Chondrocyte (in vitro differentiated cells): ENCODE measurements at regions not wholly inside any gene's neighbourhood (a gene's known extent, or its start where the extent isn't known, plus 50 kb on each side); places are given as distances from the start of the nearest gene placed in this dataset.

ENCODE experiments used
- DNase-seq: peaks from one replicate; pipeline ENCODE4 v3.0.0; 2021; ENCODE audit warnings: mixed read lengths, low spot score
- H3K27ac Mint-ChIP-seq: one replicate; pipeline ENCODE4 v1.8.0; 2021; ENCODE audit warnings: mild to moderate bottlenecking, moderate library complexity, mixed read lengths; ENCODE audit not compliant: unreplicated experiment
- H3K27me3 Mint-ChIP-seq: 2 replicates; pipeline ENCODE4 v1.8.0; 2021; ENCODE audit warnings: low read depth, mixed read lengths
- H3K36me3 Mint-ChIP-seq: 2 replicates; pipeline ENCODE4 v1.8.0; 2021; ENCODE audit warnings: low read depth, mixed read lengths
- H3K4me1 Mint-ChIP-seq: 2 replicates; pipeline ENCODE4 v1.8.0; 2021; ENCODE audit warnings: low read depth, mild to moderate bottlenecking, mixed read lengths
- H3K4me3 Mint-ChIP-seq: one replicate; pipeline ENCODE4 v1.8.0; 2021; ENCODE audit warnings: mild to moderate bottlenecking, moderate library complexity, mixed read lengths; ENCODE audit not compliant: unreplicated experiment
- H3K9me3 Mint-ChIP-seq: 2 replicates; pipeline ENCODE4 v1.8.0; 2021; ENCODE audit warnings: low read depth, mixed read lengths
- CTCF ChIP-seq: fragments of 200-600 bp; sonication (generic); IDR thresholded peaks from 2 replicates; pipeline ENCODE4 v1.5.0; 2021; ENCODE audit warnings: antibody characterized with exemption, mild to moderate bottlenecking, moderate library complexity

GRCh38 chr1:199573047-199573446 is 454.5 kb upstream of the NR5A2 start:
- H3K36me3 Mint-ChIP-seq, result no peaks in the 10 kb centered on the region
- DNase-seq, result no peak
- no peaks in the 10 kb centered on the region for H3K9me3 Mint-ChIP-seq
- no peak for TF ChIP-seq CTCF
- peaks cover 2% of the 10 kb centered on the region for H3K27me3 Mint-ChIP-seq
- H3K4me3 Mint-ChIP-seq, result no peak overlapping the region
- H3K27ac Mint-ChIP-seq, result no peak overlapping the region
- H3K4me1 Mint-ChIP-seq, result no peaks in the 10 kb centered on the region

- Mint-ChIP-seq H3K9me3 (no peaks in the 10 kb centered on the region), H3K4me3 (no peak overlapping the region), H3K27ac (no peak overlapping the region), H3K4me1 (no peaks in the 10 kb centered on the region), H3K36me3 (no peaks in the 10 kb centered on the region), H3K27me3 (peaks cover 2% of the 10 kb centered on the region)
- DNase-seq, result no peak
- no peak for TF ChIP-seq CTCF
These were observed 452.6 kb upstream of the NR5A2 start for GRCh38 chr1:199574950-199575349.

GRCh38 chr1:199580300-199580699 is 447.2 kb upstream of the NR5A2 start:
- Mint-ChIP-seq H3K4me1 (no peaks in the 10 kb centered on the region), H3K27ac (no peak overlapping the region), H3K36me3 (no peaks in the 10 kb centered on the region), H3K4me3 (no peak overlapping the region), H3K27me3 (peaks cover 6% of the 10 kb centered on the region), H3K9me3 (no peaks in the 10 kb centered on the region)
- no peak for DNase-seq
- no peak for TF ChIP-seq CTCF

- Mint-ChIP-seq H3K4me3 (no peak overlapping the region), H3K4me1 (no peaks in the 10 kb centered on the region), H3K36me3 (no peaks in the 10 kb centered on the region), H3K9me3 (no peaks in the 10 kb centered on the region), H3K27me3 (peaks cover 4% of the 10 kb centered on the region), H3K27ac (no peak overlapping the region)
- no peak for TF ChIP-seq CTCF
- no peak for DNase-seq
These were observed 442.1 kb upstream of the NR5A2 start for GRCh38 chr1:199585392-199585791.

- H3K4me1 Mint-ChIP-seq, result no peaks in the 10 kb centered on the region
- DNase-seq, result no peak
- peaks cover 10% of the 10 kb centered on the region for H3K27me3 Mint-ChIP-seq
- no peaks in the 10 kb centered on the region for H3K9me3 Mint-ChIP-seq
- H3K36me3 Mint-ChIP-seq, result no peaks in the 10 kb centered on the region
- H3K4me3 Mint-ChIP-seq, result no peak overlapping the region
- H3K27ac Mint-ChIP-seq, result no peak overlapping the region
- no peak for TF ChIP-seq CTCF
These were observed 436.8 kb upstream of the NR5A2 start for GRCh38 chr1:199590708-199591107.
